ENCODE measurements at regions not wholly inside any gene's neighbourhood (a gene's known extent, or its start where the extent isn't known, plus 50 kb on each side); places are given as distances from the start of the nearest gene placed in this dataset.

GRCh38 chr3:144546539-144546938, 574.9 kb downstream of the DIPK2A start:
- TF ChIP-seq CTCF (IDR thresholded peaks at IDR 0.05) (no peak), ZFX (IDR thresholded peaks at IDR 0.05; ENCODE audit: borderline replicate concordance) (no peak)

Measured in 22Rv1 (cell line).